ENCODE measurements at regions not wholly inside any gene's neighbourhood (a gene's known extent, or its start where the extent isn't known, plus 50 kb on each side); places are given as distances from the start of the nearest gene placed in this dataset.
"Not testable (repeated sequence)": the region's sequence is repeated elsewhere in the genome, so short reads cannot be mapped to it uniquely, and the experiment has no call there.

- POLR2A ChIA-PET; H3K9me3 Mint-ChIP-seq (ENCODE audit: unreplicated experiment); H3K4me1 Mint-ChIP-seq (ENCODE audit: insufficient read depth, unreplicated experiment); BruUV-seq (replicated peaks); H3K36me3 Mint-ChIP-seq (ENCODE audit: insufficient read depth, unreplicated experiment); CTCF ChIA-PET; H3K4me3 Mint-ChIP-seq (ENCODE audit: unreplicated experiment); DNase-seq (ENCODE audit: unreplicated experiment); intact Hi-C loops (cut with micrococcal nuclease); H3K27ac Mint-ChIP-seq (ENCODE audit: low read depth, unreplicated experiment): not testable (repeated sequence)
- peaks cover 35% of the 10 kb centered on the region for H3K27me3 Mint-ChIP-seq (ENCODE audit: insufficient read depth, unreplicated experiment)
Observed at GRCh38 chr7:35102845-35103244, 65.6 kb upstream of the DPY19L1 start.

GRCh38 chr7:35092961-35093360 lies 55.7 kb upstream of the DPY19L1 start:
- CTCF ChIA-PET; POLR2A ChIA-PET; H3K27ac Mint-ChIP-seq (ENCODE audit: low read depth, unreplicated experiment); H3K36me3 Mint-ChIP-seq (ENCODE audit: insufficient read depth, unreplicated experiment); H3K9me3 Mint-ChIP-seq (ENCODE audit: unreplicated experiment); BruUV-seq (replicated peaks); DNase-seq (ENCODE audit: unreplicated experiment); intact Hi-C loops (cut with micrococcal nuclease); H3K4me1 Mint-ChIP-seq (ENCODE audit: insufficient read depth, unreplicated experiment); H3K4me3 Mint-ChIP-seq (ENCODE audit: unreplicated experiment): not testable (repeated sequence)
- peaks cover 17% of the 10 kb centered on the region for H3K27me3 Mint-ChIP-seq (ENCODE audit: insufficient read depth, unreplicated experiment)

Data from MCF 10A (cell line).